H1 (cell line): ENCODE measurements at regions not wholly inside any gene's neighbourhood (a gene's known extent, or its start where the extent isn't known, plus 50 kb on each side); places are given as distances from the start of the nearest gene placed in this dataset.

Experiments
- BACH1 ChIP-seq: IDR thresholded peaks from 2 replicates; pipeline ENCODE4 v1.6.1; 2012; ENCODE audit warnings: low read length, improper control_type of control experiment
- CEBPB ChIP-seq: IDR thresholded peaks from 2 replicates; pipeline ENCODE4 v1.6.1; 2012; ENCODE audit warnings: low read depth, low read length
- FOSL1 ChIP-seq: IDR thresholded peaks from 2 replicates; pipeline ENCODE4 v1.6.1; 2011; ENCODE audit warnings: mild to moderate bottlenecking, low read depth, low read length, moderate library complexity; ENCODE audit not compliant: insufficient read depth
- KDM4A ChIP-seq: IDR thresholded peaks from one replicate; pipeline ENCODE4 v1.7.1; 2012; ENCODE audit warnings: low read depth, mild to moderate bottlenecking, moderate library complexity, low read length, inconsistent platforms; ENCODE audit not compliant: severe bottlenecking
- NRF1 ChIP-seq: IDR thresholded peaks from 2 replicates; pipeline ENCODE4 v1.6.1; 2011; ENCODE audit warnings: mild to moderate bottlenecking, low read depth, low read length, improper control_type of control experiment
- POLR2A ChIP-seq, 2 experiments: IDR thresholded peaks; 1 replicate in 1 of 2; 2 replicates in 1 of 2; pipeline ENCODE4 v1.6.1; 2011; ENCODE audit warnings: low read depth in 2 of 2, low read length in 2 of 2, mild to moderate bottlenecking in 2 of 2; ENCODE audit errors: control extremely low read depth in 1 of 2
- RAD21 ChIP-seq, 2 experiments: IDR thresholded peaks in 1 of 2; conservative IDR thresholded peaks in 1 of 2; 2 replicates each; pipeline ENCODE4 v1.6.1; 2011; ENCODE audit warnings: low read depth in 2 of 2, low read length in 2 of 2, improper control_type of control experiment in 1 of 2, inconsistent platforms in 1 of 2, mild to moderate bottlenecking in 1 of 2, moderate library complexity in 1 of 2
- SIRT6 ChIP-seq: IDR thresholded peaks from one replicate; pipeline ENCODE4 v1.7.1; 2012; ENCODE audit warnings: low read length, inconsistent platforms
- TAF1 ChIP-seq: IDR thresholded peaks from 2 replicates; pipeline ENCODE4 v1.6.1; 2011; ENCODE audit warnings: mild to moderate bottlenecking, low read depth, low read length
- TBP ChIP-seq: IDR thresholded peaks from 2 replicates; pipeline ENCODE4 v1.6.1; 2011; ENCODE audit warnings: low read depth, low read length, improper control_type of control experiment
- TCF12 ChIP-seq: IDR thresholded peaks from 2 replicates; pipeline ENCODE4 v1.6.1; 2011; ENCODE audit warnings: low read depth, mild to moderate bottlenecking, low read length

GRCh38 chr1:30373471-30374399 is 349.6 kb downstream of the MATN1 start (continued):
- no peak for TF ChIP-seq BACH1
- TF ChIP-seq TAF1, result no peak
- no peak for TF ChIP-seq NRF1
- no peak for TF ChIP-seq KDM4A
- TF ChIP-seq TBP, result no peak
- TF ChIP-seq POLR2A (IDR thresholded peaks at IDR 0.05; ENCODE audit: control extremely low read depth in 1 of 2, low read depth in 2 of 2, low read length in 2 of 2), result no peak
- TF ChIP-seq RAD21 (IDR thresholded peaks at IDR 0.05 in 1 of 2, conservative IDR thresholded peaks at IDR 0.05 in 1 of 2; ENCODE audit: low read depth in 2 of 2, low read length in 2 of 2), result no peak
- no peak for TF ChIP-seq CEBPB
- TF ChIP-seq FOSL1, result no peak
- no peak for TF ChIP-seq TCF12
- TF ChIP-seq SIRT6, result no peak
- TF ChIP-seq, all 59 proteins: peak for 0
